AG09309 (cell line): ENCODE measurements at regions not wholly inside any gene's neighbourhood (a gene's known extent, or its start where the extent isn't known, plus 50 kb on each side); places are given as distances from the start of the nearest gene placed in this dataset.

Experiments
- DNase-seq: peaks from one replicate; pipeline ENCODE4 v3.0.0-alpha.2; 2010; ENCODE audit warnings: low read depth
- H3K4me3 ChIP-seq: 2 replicates; pipeline ENCODE4 v1.5.1; 2011; ENCODE audit warnings: mild to moderate bottlenecking, low read depth, low read length, moderate library complexity; ENCODE audit not compliant: control insufficient read depth
- TF ChIP-seq, protein P1 (sequence below): IDR thresholded peaks from 2 replicates; pipeline ENCODE4 v1.5.1; 2011; ENCODE audit warnings: mild to moderate bottlenecking, low read depth, low read length, inconsistent platforms; ENCODE audit not compliant: insufficient read depth, control insufficient read depth; ENCODE audit errors: missing control alignments

- TF ChIP-seq, protein P1, sequence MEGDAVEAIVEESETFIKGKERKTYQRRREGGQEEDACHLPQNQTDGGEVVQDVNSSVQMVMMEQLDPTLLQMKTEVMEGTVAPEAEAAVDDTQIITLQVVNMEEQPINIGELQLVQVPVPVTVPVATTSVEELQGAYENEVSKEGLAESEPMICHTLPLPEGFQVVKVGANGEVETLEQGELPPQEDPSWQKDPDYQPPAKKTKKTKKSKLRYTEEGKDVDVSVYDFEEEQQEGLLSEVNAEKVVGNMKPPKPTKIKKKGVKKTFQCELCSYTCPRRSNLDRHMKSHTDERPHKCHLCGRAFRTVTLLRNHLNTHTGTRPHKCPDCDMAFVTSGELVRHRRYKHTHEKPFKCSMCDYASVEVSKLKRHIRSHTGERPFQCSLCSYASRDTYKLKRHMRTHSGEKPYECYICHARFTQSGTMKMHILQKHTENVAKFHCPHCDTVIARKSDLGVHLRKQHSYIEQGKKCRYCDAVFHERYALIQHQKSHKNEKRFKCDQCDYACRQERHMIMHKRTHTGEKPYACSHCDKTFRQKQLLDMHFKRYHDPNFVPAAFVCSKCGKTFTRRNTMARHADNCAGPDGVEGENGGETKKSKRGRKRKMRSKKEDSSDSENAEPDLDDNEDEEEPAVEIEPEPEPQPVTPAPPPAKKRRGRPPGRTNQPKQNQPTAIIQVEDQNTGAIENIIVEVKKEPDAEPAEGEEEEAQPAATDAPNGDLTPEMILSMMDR, result no peak
- no peak overlapping the region for H3K4me3 ChIP-seq
- DNase-seq, result no peak
Observed at GRCh38 chr6:77072694-77073409, 390.4 kb downstream of the HTR1B start.

DNA sequence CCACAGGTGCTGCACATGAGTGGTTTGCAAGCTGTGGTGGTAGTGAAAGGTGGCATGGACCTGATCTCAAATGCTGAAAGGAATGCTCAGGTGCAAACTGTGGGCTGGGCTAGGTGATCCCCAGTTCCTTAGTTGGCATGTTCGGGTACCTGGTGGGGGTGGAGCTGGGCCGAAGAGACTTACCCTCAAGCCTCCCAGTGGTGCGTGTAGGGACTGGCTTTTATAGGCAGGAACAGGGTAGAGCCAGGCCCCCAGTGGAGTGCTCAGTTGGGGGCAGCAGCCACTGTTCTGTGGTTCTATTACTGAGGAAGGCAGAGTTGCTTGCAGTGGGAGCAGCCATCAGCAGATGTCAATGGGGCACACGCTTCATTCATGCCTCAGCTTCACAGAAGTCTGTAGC, 399.8 kb downstream of the HTR1B start:
- TF ChIP-seq, protein P1, result no peak
- DNase-seq, result no peak
- no peak overlapping the region for H3K4me3 ChIP-seq

DNA sequence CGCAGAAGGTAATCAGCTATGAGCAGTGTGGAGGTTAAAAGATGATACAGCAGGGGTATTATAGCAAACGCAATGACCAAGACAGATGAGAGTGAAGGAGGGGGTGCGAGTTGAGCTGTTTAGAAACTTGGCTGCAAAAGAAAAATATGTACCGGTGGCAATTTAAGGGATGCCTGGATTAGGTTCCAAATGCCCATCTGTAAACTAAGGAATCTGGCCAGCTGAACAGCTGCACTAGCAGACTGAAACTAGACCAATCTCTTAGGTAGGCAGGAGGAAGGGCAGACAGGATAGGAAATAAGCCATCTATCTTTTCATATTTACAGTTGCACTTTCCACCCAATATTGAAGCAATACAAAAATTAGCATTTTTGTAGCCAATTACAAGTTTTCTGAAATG, 407.6 kb downstream of the HTR1B start:
- TF ChIP-seq, protein P1, result no peak
- no peak overlapping the region for H3K4me3 ChIP-seq
- DNase-seq, result no peak

GRCh38 chr6:77040568-77041195, 422.6 kb downstream of the HTR1B start:
- DNase-seq, result no peak
- no peak overlapping the region for H3K4me3 ChIP-seq
- TF ChIP-seq, protein P1, result no peak

- DNase-seq, result no peak
- TF ChIP-seq, protein P1, result no peak
- H3K4me3 ChIP-seq, result no peak overlapping the region
Observed at GRCh38 chr6:77038807-77039206, 424.5 kb downstream of the HTR1B start.

GRCh38 chr6:77037439-77037838, 425.9 kb downstream of the HTR1B start:
- H3K4me3 ChIP-seq, result no peak overlapping the region
- no peak for DNase-seq
- TF ChIP-seq, protein P1, result no peak
